ENCODE measurements at regions not wholly inside any gene's neighbourhood (a gene's known extent, or its start where the extent isn't known, plus 50 kb on each side); places are given as distances from the start of the nearest gene placed in this dataset.

- no peak for TF ChIP-seq POLR2A (IDR thresholded peaks at IDR 0.05; ENCODE audit: control extremely low read depth in 1 of 2, low read depth in 2 of 2, low read length in 2 of 2)
- TF ChIP-seq CTCF (IDR thresholded peaks at IDR 0.05; ENCODE audit: control extremely low read depth in 1 of 3, insufficient read depth in 1 of 3, low read depth in 1 of 3, low read length in 3 of 3), result no peak
- no peak for TF ChIP-seq TBP (IDR thresholded peaks at IDR 0.05; ENCODE audit: low read depth, low read length)
- TF ChIP-seq USF2 (IDR thresholded peaks at IDR 0.05; ENCODE audit: low read length), result no peak
- no peak for TF ChIP-seq POU5F1 (IDR thresholded peaks at IDR 0.05; ENCODE audit: low read depth, low read length)
- TF ChIP-seq RAD21 (IDR thresholded peaks at IDR 0.05 in 1 of 2, conservative IDR thresholded peaks at IDR 0.05 in 1 of 2; ENCODE audit: low read depth in 2 of 2, low read length in 2 of 2), result no peak
- no peak for TF ChIP-seq POLR2AphosphoS5 (IDR thresholded peaks at IDR 0.05; ENCODE audit: low read depth, low read length)
- TF ChIP-seq CBX5 (IDR thresholded peaks at IDR 0.05; ENCODE audit: low read depth, low read length), result no peak
- no peak for TF ChIP-seq RBBP5 (IDR thresholded peaks at IDR 0.05; ENCODE audit: borderline replicate concordance, low read depth, low read length)
- TF ChIP-seq CEBPB (IDR thresholded peaks at IDR 0.05; ENCODE audit: low read depth, low read length), result no peak
- TF ChIP-seq TAF1 (IDR thresholded peaks at IDR 0.05; ENCODE audit: low read depth, low read length), result no peak
- TF ChIP-seq EZH2 (IDR thresholded peaks at IDR 0.05; ENCODE audit: low read depth, low read length, severe bottlenecking), result no peak
- no peak for TF ChIP-seq ZNF274 (IDR thresholded peaks at IDR 0.05; ENCODE audit: borderline replicate concordance, extremely low read depth, low read length)
Observed at GRCh38 chr3:20302766-20303165, 116.8 kb upstream of the SGO1 start.
